HCEC 1CT (cell line): ENCODE measurements at regions not wholly inside any gene's neighbourhood (a gene's known extent, or its start where the extent isn't known, plus 50 kb on each side); places are given as distances from the start of the nearest gene placed in this dataset.
A peak's percentile ranks its signal among the peaks of the same experiment; 100 is the strongest.

Source experiments
- DNase-seq: peaks from one replicate; pipeline ENCODE4 v3.0.0-alpha.2; 2017

DNA sequence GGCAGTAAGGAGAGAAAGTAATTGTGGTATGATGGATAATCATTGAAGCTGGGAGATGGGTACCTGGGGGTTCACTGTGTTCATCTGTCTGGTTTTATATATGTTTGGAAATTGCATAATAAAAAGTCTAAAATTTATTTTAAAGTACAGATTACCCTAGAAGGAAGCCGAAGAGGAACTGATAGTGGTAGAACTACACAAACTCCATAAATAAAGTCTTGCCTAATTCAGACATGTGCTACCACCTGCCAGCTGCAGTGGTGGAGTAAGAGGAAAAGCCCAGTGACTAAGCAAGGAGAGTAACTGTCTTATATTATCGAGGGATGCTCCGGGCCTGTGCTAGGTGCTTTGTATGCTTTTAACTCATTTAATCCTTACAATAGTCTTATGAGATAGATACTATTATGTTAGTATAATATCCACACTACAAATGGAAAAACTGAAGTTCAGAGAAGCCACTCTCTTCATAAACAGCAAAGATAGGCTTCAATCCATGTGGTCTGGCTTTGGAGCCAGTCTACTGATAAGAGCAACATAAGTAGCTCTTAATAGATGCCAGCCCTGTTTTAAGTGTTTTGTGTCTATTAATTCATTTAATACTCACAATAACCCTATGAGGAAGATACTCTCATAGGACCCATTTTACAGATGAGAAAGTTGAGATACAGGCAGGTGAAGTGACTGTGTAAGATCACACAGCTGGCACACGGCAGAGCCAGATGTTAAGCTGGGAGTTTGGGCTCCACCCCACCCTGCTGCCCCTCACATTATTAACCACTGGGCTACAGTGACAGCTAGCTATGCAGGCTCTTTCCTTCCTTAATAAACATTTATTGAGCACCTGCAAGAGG is 56.8 kb upstream of the HNRNPU start:
- peak; percentile 33 for DNase-seq

DNA sequence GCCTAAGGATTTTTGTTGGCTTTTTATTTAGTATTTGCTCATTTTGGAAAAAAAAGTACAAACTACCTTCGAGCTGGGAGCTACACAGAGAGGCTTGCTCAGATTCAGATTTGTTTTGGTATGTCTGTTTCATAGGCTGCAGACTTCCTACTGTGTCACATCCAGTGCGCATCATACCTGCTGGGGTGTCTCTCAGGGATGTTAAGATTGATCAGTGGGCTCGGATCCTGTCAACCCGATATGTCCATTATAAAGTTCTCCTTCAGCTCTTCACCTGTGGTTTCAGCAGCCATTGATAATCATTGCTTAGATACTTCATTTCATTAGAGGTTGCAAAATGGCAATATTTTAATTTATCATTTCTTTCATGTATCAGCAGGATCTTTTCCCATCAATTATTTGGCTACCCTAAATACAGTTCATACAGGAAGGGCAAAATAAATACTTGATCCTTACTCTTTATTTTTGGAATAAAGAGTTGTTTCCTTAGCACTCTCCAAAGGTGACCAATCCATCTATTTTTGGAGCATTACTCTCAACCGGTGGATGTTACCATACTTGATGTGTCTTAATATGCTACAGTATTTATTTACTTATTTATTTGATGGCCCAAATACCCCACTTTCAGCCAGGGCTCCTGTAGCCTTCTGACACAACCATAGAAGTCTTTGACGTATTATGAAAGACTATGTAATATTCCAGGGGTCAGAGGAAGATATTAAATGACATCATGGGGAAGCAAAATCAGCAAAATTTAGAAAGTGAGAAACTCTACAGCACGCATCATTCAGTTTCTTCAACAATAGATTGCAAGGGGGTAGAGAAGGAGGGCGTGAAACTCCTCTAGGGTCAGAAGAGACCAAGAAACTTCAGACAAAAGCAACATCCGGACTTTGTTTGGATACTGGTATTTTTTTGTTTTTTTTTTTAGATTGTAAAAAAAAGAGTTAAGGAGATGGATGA is 55.3 kb upstream of the HNRNPU start:
- no peak for DNase-seq

DNA sequence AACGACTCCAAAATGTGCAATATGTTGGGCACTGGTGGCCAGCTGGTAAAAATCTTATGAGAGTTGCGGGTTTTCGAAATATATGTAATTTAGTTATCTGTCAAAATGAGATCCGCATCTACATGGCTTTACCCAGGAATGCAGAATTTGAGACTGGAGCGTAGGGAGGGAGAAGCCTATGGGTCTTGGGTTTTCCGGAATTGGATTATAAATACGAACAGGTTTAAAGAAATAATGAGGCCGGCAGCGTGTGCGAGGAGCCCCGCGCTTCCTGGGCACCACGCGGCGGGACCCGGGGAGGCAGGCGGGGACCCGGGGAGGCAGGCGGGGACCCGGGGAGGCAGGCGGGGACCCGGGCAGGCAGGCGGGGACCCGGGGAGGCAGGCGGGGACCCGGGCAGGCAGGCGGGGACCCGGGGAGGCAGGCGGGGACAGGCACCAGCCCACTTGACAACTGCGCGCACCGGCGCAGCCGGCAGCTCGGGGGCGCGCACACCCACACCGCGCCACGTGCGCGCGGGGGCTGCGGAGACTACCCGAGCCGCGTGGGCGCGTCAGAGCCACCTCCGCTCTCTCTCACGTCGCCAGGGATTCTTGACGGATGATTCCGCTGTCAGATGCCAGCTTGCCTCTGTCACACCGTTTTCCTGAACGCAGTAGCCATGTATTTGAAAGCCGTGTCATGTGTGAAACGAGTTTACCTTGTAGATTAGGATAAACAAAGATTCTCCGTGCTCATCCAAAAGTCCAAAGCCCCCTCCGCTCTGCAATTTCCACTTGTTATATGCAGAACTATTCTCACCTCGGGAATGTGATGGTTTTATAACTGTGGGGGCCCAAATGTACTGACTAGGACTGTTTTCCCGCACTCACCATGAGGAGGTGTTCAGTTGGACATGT is 54.3 kb upstream of the HNRNPU start:
- DNase-seq = peak; percentile 1

DNA sequence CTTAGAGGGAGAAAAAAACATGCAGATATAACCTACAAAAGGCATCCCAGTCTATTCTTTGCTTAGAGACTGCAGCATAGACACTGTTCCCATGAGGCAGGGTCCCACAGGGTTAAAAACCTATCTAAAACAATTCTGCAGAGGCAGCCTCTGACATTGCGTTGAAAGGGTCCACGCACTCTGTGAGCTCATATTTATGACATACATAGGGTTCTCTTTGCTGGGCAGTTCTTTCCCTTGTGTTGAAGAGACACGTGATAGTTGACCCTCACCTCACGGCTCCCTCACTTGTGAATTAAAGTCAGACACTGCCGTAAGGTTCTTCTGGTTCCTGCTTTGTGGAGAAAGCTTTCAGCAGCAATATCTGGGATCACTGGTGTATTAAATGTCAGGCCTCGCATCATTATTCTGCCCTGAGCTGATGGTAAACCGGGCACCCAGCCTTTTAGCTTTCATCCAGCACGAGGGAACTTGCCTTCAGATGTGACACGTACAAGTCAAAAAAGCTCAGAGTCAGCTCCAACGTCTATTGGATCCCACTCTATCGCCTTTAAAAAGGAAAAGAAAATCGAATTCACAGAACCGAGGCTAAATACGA is 52.8 kb upstream of the HNRNPU start:
- no peak for DNase-seq

DNA sequence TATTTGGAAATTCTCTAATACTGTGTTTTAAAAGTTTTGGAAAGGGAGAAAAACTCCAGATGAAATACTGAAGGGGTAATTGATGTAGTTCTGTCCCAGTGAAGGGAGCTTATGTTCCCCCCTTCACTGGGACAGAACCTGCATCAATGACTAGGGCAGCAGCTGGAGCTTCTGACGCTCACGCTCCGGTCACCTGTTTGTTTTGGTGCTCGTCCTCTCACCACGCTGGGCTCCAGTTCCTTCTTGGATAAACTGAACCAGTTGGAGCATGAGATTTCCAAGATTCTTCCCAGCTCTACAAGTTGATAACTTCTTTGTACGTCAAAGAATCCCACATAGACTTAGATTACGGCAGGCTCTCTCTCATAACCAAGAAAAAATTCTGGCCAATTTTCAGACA is 51.4 kb upstream of the HNRNPU start:
- no peak for DNase-seq

DNA sequence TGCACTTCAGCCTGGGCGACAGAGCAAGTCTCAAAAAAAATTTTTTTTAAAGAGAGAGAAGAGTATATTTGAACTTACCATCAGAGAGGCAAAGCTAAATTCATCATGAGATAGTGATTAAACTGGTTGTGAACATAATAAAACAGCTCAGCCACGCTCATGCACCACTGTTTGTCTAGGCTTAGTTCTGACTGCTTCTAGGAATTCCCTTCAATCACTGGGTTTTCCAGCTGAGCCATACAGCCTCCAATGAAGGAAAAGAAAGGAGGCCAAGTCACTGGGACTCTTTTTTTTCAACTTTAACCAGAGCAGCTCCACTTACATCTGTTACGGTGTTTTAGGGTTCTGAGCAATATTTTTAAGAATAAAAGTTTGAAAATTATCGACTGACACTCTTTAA is 50.4 kb upstream of the HNRNPU start:
- DNase-seq = no peak
